ENCODE measurements at regions not wholly inside any gene's neighbourhood (a gene's known extent, or its start where the extent isn't known, plus 50 kb on each side); places are given as distances from the start of the nearest gene placed in this dataset.

- CTCF ChIA-PET: no interaction called here
- H3K4me1 ChIP-seq (ENCODE audit: control insufficient read depth, insufficient read depth, low read length): no peaks in the 10 kb centered on the region
- no peaks in the 10 kb centered on the region for H3K36me3 ChIP-seq (ENCODE audit: control insufficient read depth in 2 of 2, insufficient read depth in 1 of 2, low read length in 2 of 2)
- POLR2A ChIA-PET: no interaction called here
- no peaks in the 10 kb centered on the region for H3K9me3 ChIP-seq (ENCODE audit: control insufficient read depth, insufficient read depth, low read depth, low read length)
- no peak overlapping the region for H3K4me3 ChIP-seq (ENCODE audit: low read depth, low read length)
- no peak for TF ChIP-seq ZNF624 (tag by site-specific recombination; IDR thresholded peaks at IDR 0.05)
- TF ChIP-seq EGR2 (tag by site-specific recombination; IDR thresholded peaks at IDR 0.05; ENCODE audit: low read depth): no peak
- no peak for TF ChIP-seq ZNF121 (tag by site-specific recombination; IDR thresholded peaks at IDR 0.05)
- H3K27ac ChIP-seq (ENCODE audit: extremely low read depth, low read depth, low read length): no peak overlapping the region
Measured at GRCh38 chr10:108078263-108078662, 913.8 kb upstream of the SORCS1 start.

DNA sequence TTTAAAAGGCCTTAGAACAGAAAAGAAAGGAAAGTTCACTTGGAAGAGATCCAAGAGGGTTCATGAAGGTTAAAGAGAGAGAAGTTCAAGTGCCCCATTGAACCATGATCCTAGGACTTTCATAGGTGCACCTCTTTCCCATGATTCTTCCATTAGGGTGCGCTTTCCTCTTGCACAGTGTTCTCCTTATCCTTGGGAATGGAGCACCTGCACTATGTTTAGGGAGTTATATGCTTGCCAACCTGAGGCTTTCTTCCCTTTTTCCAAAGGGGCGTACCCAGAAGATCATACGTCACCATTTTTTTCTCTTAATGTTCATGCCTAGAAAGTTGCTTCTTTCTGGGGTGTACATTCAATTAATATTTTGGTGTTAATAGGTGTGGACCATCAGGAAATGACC lies 908.0 kb upstream of the SORCS1 start:
- TF ChIP-seq ZNF626 (tag by site-specific recombination; IDR thresholded peaks at IDR 0.05) (no peak), RBAK (tag by site-specific recombination; IDR thresholded peaks at IDR 0.05) (no peak), ZNF560 (tag by site-specific recombination; IDR thresholded peaks at IDR 0.05; ENCODE audit: borderline replicate concordance) (no peak), ZNF350 (tag by site-specific recombination; IDR thresholded peaks at IDR 0.05) (no peak), ZNF341 (tag by site-specific recombination; IDR thresholded peaks at IDR 0.05; ENCODE audit: low read depth) (no peak), ZNF423 (tag by site-specific recombination; IDR thresholded peaks at IDR 0.05) (no peak), ZFP69B (tag by site-specific recombination; IDR thresholded peaks at IDR 0.05) (no peak), MZF1 (tag by site-specific recombination; IDR thresholded peaks at IDR 0.05; ENCODE audit: borderline replicate concordance) (no peak), SCRT1 (tag by site-specific recombination; IDR thresholded peaks at IDR 0.05; ENCODE audit: borderline replicate concordance) (no peak), ZNF654 (tag by site-specific recombination; IDR thresholded peaks at IDR 0.05; ENCODE audit: low read depth) (no peak), ZNF155 (tag by site-specific recombination; IDR thresholded peaks at IDR 0.05) (no peak), ZNF157 (tag by site-specific recombination; IDR thresholded peaks at IDR 0.05) (no peak), ZNF707 (tag by site-specific recombination; IDR thresholded peaks at IDR 0.05) (no peak), ZNF488 (tag by site-specific recombination; IDR thresholded peaks at IDR 0.05) (no peak), KLF16 (tag by site-specific recombination; IDR thresholded peaks at IDR 0.05) (no peak), ZNF121 (tag by site-specific recombination; IDR thresholded peaks at IDR 0.05) (no peak)
- TF ChIP-seq, protein P1, sequence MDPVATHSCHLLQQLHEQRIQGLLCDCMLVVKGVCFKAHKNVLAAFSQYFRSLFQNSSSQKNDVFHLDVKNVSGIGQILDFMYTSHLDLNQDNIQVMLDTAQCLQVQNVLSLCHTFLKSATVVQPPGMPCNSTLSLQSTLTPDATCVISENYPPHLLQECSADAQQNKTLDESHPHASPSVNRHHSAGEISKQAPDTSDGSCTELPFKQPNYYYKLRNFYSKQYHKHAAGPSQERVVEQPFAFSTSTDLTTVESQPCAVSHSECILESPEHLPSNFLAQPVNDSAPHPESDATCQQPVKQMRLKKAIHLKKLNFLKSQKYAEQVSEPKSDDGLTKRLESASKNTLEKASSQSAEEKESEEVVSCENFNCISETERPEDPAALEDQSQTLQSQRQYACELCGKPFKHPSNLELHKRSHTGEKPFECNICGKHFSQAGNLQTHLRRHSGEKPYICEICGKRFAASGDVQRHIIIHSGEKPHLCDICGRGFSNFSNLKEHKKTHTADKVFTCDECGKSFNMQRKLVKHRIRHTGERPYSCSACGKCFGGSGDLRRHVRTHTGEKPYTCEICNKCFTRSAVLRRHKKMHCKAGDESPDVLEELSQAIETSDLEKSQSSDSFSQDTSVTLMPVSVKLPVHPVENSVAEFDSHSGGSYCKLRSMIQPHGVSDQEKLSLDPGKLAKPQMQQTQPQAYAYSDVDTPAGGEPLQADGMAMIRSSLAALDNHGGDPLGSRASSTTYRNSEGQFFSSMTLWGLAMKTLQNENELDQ (tag by site-specific recombination; IDR thresholded peaks at IDR 0.05; ENCODE audit: low read depth): no peak
- TF ChIP-seq, protein P2, sequence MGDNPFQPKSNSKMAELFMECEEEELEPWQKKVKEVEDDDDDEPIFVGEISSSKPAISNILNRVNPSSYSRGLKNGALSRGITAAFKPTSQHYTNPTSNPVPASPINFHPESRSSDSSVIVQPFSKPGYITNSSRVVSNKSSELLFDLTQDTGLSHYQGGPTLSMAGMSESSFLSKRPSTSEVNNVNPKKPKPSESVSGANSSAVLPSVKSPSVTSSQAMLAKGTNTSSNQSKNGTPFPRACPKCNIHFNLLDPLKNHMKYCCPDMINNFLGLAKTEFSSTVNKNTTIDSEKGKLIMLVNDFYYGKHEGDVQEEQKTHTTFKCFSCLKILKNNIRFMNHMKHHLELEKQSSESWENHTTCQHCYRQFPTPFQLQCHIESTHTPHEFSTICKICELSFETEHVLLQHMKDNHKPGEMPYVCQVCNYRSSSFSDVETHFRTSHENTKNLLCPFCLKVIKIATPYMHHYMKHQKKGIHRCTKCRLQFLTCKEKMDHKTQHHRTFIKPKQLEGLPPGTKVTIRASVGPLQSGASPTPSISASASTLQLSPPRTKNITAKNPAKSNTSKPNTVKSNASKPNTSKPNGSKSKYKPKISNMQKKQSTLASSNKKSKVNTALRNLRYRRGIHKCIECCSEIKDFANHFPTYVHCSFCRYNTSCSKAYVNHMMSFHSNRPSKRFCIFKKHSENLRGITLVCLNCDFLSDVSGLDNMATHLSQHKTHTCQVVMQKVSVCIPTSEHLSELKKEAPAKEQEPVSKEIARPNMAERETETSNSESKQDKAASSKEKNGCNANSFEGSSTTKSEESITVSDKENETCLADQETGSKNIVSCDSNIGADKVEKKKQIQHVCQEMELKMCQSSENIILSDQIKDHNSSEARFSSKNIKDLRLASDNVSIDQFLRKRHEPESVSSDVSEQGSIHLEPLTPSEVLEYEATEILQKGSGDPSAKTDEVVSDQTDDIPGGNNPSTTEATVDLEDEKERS (tag by site-specific recombination; IDR thresholded peaks at IDR 0.05): no peak
- TF ChIP-seq, protein P3, sequence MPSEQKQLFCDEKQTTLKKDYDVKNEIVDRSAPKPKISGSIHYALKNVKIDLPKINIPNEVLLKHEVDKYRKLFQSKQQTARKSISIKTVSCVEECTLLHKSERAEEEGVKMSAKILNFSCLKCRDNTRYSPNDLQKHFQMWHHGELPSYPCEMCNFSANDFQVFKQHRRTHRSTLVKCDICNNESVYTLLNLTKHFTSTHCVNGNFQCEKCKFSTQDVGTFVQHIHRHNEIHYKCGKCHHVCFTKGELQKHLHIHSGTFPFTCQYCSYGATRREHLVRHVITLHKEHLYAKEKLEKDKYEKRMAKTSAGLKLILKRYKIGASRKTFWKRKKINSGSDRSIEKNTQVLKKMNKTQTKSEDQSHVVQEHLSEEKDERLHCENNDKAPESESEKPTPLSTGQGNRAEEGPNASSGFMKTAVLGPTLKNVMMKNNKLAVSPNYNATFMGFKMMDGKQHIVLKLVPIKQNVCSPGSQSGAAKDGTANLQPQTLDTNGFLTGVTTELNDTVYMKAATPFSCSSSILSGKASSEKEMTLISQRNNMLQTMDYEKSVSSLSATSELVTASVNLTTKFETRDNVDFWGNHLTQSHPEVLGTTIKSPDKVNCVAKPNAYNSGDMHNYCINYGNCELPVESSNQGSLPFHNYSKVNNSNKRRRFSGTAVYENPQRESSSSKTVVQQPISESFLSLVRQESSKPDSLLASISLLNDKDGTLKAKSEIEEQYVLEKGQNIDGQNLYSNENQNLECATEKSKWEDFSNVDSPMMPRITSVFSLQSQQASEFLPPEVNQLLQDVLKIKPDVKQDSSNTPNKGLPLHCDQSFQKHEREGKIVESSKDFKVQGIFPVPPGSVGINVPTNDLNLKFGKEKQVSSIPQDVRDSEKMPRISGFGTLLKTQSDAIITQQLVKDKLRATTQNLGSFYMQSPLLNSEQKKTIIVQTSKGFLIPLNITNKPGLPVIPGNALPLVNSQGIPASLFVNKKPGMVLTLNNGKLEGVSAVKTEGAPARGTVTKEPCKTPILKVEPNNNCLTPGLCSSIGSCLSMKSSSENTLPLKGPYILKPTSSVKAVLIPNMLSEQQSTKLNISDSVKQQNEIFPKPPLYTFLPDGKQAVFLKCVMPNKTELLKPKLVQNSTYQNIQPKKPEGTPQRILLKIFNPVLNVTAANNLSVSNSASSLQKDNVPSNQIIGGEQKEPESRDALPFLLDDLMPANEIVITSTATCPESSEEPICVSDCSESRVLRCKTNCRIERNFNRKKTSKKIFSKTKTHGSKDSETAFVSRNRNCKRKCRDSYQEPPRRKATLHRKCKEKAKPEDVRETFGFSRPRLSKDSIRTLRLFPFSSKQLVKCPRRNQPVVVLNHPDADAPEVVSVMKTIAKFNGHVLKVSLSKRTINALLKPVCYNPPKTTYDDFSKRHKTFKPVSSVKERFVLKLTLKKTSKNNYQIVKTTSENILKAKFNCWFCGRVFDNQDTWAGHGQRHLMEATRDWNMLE (tag by site-specific recombination; conservative IDR thresholded peaks at IDR 0.05; ENCODE audit: low read depth): no peak
- TF ChIP-seq, protein P4, sequence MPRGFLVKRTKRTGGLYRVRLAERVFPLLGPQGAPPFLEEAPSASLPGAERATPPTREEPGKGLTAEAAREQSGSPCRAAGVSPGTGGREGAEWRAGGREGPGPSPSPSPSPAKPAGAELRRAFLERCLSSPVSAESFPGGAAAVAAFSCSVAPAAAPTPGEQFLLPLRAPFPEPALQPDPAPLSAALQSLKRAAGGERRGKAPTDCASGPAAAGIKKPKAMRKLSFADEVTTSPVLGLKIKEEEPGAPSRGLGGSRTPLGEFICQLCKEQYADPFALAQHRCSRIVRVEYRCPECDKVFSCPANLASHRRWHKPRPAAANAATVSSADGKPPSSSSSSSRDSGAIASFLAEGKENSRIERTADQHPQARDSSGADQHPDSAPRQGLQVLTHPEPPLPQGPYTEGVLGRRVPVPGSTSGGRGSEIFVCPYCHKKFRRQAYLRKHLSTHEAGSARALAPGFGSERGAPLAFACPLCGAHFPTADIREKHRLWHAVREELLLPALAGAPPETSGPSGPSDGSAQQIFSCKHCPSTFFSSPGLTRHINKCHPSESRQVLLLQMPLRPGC (tag by site-specific recombination; IDR thresholded peaks at IDR 0.05): no peak
- H3K36me3 ChIP-seq (ENCODE audit: control insufficient read depth in 2 of 2, insufficient read depth in 1 of 2, low read length in 2 of 2): no peaks in the 10 kb centered on the region
- POLR2A ChIA-PET: no interaction called here

More for the DNA sequence above, 908.0 kb upstream of the SORCS1 start:
- Histone ChIP-seq H3K4me3 (ENCODE audit: low read depth, low read length) (no peak overlapping the region), H3K9me3 (ENCODE audit: control insufficient read depth, insufficient read depth, low read depth, low read length) (no peaks in the 10 kb centered on the region), H3K4me1 (ENCODE audit: control insufficient read depth, insufficient read depth, low read length) (no peaks in the 10 kb centered on the region), H3K27ac (ENCODE audit: extremely low read depth, low read depth, low read length) (no peak overlapping the region)
- CTCF ChIA-PET: no interaction called here
